ENCODE measurements at regions not wholly inside any gene's neighbourhood (a gene's known extent, or its start where the extent isn't known, plus 50 kb on each side); places are given as distances from the start of the nearest gene placed in this dataset.
"Not testable (repeated sequence)": the region's sequence is repeated elsewhere in the genome, so short reads cannot be mapped to it uniquely, and the experiment has no call there.

DNA sequence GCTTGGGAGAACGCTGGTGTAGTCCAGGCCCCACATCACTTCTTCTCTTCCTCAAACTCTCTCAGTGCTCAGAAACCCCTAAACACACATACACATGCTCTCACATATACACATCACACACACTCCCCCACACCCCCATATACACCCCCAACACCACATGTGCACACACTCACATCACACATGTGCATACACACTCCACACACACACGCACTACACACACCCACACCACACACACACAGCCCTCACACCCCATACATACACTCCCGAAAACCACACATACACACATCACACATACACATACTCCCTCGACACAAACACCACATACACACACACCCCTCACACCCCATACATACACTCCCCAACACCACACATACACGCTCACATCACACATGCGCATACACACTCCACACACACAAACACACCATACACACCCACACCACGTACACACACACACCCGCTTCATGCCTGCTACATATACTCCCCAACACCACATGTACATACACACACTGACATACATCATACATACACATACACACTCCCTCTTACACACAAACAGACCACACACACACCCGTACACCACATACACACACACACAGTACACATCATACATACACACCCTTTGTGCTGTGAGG lies 110.3 kb upstream of the TMEM170B start:
- DNase-seq (ENCODE audit: low read depth in 2 of 2): no peak

DNA sequence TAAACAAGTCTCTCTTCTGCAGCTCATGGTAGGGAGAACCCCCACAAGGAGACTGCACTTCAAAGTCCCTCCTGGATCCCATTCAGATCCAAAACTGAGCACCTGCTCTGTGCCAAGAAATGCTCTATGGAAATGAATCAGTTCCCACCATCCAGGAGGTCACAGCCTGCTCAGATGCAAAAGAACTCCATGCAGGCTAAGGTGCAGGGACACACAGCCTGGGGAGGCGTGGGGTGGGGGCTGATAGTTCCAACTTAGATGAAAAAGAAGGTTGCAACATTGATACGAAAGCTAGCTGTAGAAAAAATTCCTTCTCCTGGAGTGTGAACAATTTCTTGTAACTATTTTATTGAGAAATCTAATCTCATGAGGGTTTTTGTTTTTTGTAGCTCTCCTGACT lies 111.0 kb upstream of the TMEM170B start:
- no peak for DNase-seq (ENCODE audit: low read depth in 2 of 2)

DNA sequence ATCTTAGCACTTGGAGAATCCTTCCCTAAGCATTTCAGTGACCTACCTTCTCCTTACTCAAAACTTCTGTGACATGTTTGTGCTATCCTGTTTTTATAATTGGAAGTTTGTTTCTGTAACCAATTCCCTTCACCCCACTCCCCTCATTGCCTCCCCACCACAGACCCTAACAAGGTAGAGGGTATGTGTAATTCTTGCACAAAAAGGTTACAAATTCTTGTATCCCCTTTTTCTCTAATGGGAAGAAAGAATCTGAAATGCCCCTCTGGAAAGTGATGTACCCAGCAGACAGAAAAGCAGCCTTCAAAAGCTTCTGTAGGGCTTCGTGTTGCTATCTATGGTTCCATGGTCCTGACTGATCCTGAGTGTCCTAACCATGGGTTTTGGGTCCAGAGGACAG lies 111.7 kb upstream of the TMEM170B start:
- no peak for DNase-seq (ENCODE audit: low read depth in 2 of 2)

DNA sequence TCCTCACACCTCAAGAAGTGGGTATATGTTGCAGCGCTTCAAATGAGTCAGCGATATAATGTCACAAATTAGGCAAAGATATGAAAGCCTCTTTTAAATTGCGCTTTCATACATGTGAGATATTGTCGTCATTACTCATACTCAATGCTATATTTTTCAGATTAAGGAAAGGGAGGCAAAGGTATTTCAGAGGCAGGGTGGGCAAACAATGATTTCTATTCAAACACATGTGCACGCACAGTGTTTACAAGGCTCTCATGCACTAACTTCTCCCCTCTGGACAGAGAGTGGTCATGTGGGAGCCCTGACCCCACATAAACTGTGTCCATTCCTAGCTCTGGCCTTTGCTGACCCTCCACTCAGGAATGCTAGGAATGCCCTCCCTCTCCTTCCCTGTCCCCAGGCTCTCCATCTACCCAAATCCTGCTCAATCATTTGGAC lies 112.1 kb upstream of the TMEM170B start:
- no peak for DNase-seq (ENCODE audit: low read depth in 2 of 2)

DNA sequence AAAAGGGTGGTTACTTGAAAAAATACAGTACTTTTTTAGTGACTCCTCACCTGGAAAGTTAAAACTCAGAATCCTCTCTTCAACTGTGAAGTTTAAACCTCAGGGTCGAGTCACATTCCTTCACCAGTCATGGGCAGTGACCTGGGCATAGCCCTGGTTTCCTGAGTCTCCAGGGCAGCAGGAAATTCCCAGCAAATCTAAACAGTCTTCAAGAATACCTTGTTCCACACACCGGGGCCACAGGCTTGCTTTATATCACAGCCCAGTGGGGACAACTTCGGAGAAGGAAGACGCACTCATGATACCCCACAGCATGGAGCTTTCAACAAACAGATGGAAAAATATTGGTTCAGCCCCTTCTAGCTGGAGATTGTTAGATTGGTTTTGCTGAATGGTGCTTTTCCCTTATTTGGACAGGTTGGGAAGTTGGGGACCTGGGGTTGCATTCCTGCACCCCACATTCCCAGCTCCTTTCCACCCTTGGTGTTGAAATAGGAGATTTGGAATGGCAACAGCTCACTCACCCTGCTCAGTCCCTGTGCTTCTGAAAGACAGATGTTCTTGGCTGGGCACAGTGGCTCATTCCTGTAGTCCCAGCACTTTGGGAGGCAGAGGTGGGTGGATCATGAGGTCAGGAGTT lies 113.0 kb upstream of the TMEM170B start:
- DNase-seq (ENCODE audit: low read depth in 2 of 2): no peak

DNA sequence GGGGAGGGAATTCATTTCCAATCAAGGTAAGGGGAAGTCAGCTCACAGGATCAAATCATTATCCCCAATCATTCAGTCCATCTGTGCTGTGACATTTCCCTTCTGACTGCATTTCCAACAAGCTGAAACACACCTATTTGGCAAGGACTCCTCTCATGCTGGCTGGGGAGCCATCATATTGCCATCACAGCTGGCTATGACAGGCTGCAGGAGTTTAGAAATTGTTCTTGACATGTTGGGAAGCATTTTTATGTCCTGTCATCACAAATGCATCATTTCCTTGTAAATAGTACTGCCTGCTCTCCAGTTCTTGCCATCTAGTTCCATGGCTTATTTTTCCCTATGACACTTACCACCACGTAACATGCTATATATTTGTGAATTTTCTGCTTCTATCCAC lies 113.9 kb upstream of the TMEM170B start:
- no peak for DNase-seq (ENCODE audit: low read depth in 2 of 2)

DNA sequence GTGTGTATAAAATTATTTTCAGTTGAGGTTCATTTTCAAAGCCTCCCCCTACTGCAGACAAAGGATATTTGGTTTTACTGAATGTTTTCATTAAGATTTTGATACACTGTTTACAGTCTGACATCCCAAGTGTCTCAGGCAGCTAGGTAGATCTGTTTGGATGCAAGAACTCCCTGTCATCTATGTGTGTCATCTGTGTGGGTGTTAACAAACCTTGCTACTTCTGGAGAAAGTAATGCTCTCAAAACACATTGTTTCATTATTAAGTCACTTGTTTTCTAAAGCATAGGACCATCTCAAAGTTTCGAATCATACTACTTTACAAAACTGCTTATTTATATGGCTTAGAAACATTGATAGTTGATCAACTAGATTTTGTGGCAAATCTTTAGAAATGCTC lies 114.5 kb upstream of the TMEM170B start:
- DNase-seq (ENCODE audit: low read depth in 2 of 2): no peak

DNA sequence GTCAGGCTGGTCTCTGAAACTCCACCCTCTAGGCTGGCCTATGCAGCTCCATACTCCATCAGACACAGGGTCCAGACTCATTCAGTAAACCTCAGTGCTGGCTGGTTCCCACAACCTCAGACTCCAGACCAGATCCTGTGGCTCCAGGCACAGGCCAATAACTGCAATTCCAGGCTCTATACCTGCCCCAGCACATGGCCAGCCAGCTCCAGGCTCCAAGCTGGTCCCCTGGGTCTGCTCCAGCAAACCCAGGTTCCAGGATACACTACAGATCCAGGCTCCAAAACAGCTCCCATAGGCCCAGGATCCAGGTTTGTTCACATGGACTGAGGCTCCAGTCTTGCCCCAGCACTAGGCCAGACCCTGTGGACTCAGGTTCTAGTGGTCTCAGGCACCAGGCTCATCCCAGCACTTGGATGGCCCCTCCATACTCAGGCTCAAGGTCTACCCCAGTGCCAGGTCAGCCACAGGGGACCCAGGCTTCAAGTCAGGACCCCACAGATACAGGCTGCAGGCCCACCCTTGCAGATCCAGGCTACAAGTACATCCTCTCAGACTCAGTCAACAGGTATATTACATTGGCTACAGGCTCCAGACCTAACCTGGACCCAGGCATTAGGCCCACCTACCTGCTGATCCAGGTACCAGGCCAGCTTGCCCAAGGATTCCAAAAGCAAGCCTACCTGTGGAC lies 117.6 kb upstream of the TMEM170B start:
- DNase-seq (ENCODE audit: low read depth in 2 of 2): no peak

DNA sequence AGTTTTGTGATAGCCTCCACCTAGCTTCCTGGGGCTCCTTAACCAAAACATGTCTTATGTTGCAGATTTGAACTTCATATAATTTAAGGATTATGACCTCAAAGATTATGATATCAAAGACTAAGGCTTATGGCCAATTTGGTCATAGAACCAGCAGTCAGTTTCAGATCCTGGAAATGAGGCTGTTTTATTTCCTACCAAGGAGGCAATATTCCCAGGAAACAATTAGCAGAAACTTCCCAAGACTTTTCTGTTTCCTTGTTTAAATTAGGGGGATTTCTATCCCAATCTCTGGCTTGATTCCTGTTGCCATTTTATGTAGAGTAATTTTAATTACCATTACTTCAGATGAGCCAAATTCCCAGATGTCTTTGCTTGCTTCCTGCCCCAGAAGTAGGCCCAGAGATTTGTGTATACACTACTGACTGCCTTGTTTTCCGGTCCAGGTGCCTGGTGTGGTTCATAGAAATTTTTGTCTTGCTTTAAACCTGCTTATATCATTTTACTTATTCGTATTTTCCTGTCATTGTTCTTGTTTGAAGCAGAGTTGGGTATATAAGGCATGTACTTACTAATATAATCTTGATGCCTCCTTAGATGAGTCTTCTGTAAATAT lies 119.2 kb upstream of the TMEM170B start:
- DNase-seq (ENCODE audit: low read depth in 2 of 2): no peak

DNA sequence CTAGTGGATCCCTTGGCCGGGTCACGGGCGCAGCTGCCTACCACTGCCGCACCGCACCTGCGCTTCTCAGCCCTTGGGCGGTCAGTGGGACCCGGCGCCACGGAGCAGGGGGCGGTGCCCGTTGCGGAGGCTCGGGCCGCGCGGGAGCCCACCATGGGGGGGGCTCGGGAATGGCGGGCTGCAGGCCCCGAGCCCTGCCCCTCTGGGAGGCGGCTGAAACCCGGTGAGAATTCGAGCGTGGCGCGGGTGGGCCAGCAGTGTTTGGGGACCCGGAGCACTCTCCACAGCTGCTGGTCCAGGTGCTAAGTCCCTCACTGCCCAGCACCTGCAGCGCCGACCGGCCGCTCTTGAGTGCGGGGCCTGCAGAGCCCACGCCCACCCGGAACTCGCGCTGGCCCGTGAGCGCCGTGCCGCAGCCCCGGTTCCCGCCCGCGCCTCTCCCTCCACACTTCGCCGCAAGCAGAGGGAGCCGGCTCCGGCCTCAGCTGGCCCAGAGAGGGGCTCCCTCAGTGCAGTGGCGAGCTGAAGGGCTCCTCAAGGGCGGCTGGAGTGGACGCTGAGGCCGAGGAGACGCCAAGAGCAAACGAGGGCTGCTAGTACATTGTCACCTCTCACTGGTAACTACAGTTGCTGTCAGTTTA lies 120.5 kb upstream of the TMEM170B start:
- no peak for DNase-seq (ENCODE audit: low read depth in 2 of 2)

DNA sequence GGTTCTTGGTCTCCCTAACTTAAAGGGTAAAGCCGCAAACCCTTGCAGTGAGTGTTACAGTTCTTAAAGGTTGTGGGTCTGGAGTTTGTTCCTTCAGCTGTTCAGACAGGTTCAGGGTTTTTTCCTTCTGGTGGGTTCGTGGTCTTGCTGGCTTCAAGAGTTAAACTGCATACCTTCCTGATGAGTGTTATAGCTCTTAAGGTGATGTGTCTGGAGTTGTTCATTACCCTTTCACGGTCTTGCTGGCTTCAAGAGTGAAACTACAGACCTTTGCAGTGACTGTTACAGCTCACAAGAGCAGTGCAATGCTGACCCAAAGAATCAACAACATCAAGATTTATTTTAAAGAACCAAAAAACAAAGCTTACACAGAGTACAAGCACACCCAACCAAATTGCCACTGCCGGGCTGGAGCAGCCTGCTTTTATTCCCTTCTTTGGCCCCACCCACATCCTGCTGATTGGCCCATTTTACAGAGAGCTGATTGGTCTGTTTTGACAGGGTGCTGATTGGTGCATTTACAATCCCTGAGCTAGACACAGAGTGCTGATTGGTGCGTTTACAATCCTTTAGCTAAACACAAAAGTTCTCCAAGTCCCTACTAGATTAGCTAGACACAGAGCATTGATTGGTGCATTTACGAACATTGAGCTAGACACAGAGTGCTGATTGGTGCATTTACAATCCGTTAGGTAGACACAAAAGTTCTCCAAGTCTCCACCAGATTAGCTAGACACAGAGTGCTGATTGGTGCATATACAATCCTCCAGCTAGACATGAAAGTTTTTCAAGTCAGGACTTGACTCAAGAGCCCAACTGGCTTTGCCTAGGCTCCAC lies 121.2 kb upstream of the TMEM170B start:
- DNase-seq (ENCODE audit: low read depth in 2 of 2): not testable (repeated sequence)

DNA sequence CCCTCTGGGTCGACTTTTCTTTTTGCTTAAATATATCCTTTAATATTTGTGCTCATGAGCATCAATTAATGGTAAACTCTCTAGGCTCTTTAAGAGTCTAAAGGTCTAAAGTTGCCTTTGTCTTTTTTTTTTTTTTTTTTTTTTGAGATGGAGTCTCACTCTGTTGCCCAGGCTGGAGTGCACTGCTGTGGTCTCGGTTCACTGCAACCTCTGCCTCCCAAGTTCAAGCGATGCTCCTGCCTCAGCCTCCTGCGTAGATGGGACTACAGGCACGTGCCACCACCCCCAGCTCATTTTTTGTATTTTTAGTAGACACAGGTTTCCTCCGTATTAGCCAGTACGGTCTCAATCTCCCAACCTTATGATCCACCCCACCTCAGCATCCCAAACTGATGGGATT lies 122.0 kb upstream of the TMEM170B start:
- no peak for DNase-seq (ENCODE audit: low read depth in 2 of 2)

DNA sequence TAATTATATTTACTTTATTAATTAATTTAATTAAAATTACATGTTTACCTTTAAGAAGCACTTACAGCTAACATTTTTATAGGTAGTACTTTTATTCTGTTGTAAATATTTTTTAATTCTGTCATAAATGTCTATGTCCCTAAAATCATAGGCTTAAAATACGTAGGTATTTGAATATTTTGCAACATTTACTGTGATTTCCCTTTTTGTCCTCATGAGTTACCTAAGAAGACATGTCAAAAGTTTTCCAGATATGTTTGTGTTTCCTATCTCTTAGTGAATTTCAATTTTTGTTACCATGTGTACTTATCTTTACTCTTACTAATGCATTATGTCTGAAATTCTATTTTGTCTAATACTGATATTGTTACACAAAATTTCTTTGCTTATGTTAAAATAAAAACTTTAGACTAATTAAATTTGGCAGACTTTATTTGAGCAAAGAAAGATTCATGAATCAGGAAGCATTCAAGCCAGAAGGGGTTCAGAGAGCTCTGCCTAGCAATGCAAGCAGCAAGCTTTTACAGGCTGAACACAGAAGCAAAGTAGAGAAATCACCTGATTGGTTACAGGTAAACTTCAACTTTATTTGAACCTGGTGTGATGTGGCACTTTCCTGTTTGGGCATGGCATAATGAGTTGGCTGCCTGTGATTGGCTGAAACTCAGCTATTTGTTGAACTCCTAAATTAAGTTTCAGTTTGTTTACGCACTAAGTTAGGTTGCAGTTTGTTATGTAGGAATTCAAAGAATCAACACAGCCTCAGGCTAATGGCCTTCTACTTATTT lies 123.2 kb upstream of the TMEM170B start:
- no peak for DNase-seq (ENCODE audit: low read depth in 2 of 2)

DNA sequence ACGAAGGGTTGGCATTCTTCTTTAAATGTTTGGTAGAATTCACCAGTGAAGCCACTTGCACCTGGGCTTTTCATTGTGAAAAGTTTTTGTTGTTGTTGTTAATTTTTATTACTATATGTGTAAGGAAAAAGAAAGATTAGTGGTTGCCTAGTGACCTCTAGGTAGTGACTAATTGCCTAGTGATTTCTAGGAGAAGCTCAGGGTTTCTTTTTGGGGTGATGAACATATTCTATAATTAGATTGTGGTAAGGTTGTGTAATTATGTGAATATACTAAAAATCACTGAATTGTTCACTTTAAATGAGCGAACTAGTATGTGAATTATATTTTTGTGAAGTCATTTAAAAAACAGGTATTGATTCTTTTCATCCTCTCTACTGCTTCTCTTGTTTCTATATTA lies 123.8 kb upstream of the TMEM170B start:
- DNase-seq (ENCODE audit: low read depth in 2 of 2): no peak

DNA sequence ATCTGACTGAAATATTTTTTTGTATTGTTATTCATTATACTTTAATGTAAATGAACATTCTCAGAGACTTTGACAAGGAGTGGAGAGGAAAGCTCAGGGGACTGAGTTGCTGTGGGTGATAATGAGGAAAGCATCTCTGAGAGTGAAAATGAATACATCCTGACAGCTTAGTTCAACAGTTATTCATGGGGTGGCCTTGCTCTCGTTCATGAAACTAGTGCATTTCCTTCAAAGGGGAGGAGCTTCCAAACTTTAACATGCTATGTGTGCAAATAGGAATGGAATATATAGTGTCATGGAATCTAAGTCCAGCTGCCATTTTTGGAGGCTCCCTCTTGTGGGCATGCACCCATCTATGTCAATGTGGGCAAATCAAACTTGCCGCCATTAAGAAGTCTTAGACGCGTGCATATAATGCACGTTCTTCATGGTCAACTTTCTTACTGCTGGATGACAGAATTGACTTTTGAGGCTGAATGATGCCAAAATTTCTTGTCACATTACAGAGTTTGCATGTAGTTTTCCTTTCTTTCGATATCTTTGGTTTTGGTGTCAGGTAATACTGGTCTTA lies 124.3 kb upstream of the TMEM170B start:
- DNase-seq (ENCODE audit: low read depth in 2 of 2): no peak

DNA sequence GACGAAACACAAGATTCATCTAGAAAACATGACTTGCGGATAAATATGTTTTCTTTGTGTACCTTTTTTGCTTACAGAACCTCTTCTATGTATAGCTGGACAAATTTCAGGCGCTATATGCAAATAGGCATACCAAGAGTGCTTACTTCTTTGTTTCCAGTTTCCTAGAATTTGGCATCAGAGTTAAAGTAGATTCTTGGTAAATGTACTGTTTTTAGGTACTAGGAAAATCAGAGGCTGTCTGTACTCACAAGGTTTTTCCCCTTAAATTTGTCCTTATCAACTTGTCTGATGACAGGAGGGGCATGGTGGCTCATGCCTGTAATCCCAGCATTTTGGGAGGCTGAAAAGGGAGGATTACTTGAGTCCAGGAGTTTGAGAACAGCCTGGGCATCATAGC lies 124.9 kb upstream of the TMEM170B start:
- no peak for DNase-seq (ENCODE audit: low read depth in 2 of 2)

DNA sequence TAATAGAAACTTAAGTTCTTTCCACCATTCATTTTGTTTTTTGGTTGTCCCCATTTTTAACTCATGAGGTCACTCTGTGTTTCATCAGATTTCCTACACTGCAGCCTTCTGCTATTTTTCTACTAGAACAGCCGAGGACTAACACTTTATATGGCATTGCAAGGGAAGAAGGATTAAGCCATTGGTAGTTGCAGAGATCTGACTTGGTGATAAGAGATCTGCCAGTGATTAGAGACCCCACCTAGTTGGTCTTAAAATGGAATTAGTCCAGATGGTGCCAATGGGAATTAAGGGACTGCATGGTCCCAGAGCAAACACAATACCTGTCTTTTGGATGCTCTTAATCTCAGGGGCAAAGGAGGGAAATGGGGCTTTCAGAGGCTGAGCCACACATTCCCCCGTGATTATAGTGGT lies 125.5 kb upstream of the TMEM170B start:
- no peak for DNase-seq (ENCODE audit: low read depth in 2 of 2)

DNA sequence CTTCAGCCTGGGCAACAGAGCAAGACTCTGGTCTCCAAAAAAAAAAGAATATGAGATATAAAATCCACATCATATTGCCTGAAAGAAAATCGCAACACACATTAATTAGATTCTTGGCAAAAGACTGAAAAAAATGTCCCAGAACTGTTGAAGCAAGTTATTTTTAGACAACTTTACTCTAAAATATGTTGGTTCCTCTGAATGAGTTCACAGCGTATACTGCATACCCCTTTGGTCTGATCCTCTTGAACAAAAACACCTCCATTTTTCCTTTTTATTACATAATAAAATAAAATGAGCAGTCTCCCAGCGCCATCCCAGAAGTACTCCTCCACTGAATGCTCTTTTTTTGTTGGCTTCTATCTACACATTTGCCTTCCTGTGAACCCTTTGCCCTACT lies 126.0 kb upstream of the TMEM170B start:
- DNase-seq (ENCODE audit: low read depth in 2 of 2): no peak

DNA sequence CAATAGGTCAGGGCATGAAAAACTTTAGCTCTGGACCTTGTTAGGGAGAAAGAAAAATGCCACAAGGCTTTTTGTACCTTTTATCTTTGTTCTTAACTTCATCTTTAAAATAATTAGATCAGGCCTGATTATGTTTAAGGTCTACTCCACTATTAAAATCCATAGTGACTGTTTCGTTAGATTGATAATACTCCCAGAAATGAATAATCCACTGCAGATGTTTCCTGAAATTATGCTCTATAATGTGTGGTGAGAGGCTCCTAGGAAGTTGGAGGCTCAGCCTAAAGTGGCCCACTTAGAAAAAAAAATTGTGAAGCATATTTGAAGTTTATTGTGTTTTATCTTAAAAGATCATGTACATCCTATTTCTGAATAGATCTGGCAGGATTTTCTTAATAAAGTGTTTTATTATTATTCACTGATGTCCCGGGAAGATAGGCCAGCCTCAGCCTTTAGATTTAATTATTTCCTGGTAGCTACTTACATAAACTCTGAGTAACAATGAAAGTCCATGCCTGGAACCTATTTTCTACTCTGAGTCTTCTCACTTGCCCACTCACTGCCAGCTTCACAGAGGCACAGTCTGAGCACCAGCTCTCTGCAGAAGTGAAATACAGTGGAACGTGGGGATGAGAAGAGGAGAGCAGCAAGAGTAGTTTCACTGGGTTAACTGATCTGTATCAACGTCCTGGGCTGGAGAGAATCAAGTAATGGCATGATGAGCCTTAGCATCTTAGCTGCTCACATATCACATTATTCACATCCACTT lies 126.8 kb upstream of the TMEM170B start:
- DNase-seq (ENCODE audit: low read depth in 2 of 2): no peak

DNA sequence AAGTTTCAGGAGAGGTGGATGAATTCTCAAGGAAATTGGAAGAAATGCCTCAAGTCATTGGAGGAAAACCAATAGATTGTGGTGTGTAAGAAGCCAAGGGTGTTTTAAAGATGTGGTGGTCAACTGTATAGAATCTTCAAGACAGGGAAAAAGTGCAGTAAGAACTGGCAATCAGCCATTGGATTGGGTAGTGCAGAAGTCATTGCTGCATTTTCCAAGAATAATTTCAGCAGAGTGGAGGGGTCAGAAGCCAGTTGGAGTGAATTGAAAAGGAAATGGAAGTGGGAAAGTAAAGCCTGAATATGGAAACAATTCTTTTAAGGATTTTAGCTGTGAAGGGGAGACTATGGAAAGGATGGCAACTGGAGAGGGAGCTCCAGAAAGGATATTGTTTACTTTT lies 128.2 kb upstream of the TMEM170B start:
- no peak for DNase-seq (ENCODE audit: low read depth in 2 of 2)
